ENCODE measurements at regions not wholly inside any gene's neighbourhood (a gene's known extent, or its start where the extent isn't known, plus 50 kb on each side); places are given as distances from the start of the nearest gene placed in this dataset.
A peak's percentile ranks its signal among the peaks of the same experiment; 100 is the strongest.

GRCh38 chr10:4359003-4359402 lies 467.0 kb upstream of the AKR1E2 start:
- no peaks in the 10 kb centered on the region for H3K9me3 Mint-ChIP-seq (ENCODE audit: low read depth, unreplicated experiment)
- CTCF ChIA-PET = no interaction called here

GRCh38 chr10:4357911-4358310 lies 468.1 kb upstream of the AKR1E2 start:
- no peak for TF ChIP-seq CTCF (IDR thresholded peaks at IDR 0.05; ENCODE audit: unreplicated experiment)
- intact Hi-C loops (cut with micrococcal nuclease; ENCODE audit: unreplicated experiment) = loop anchor here (10.0 kb wide), 1 partner anchor 297 kb away; no protein-coding TSS in a partner anchor
- Mint-ChIP-seq H3K4me3 (ENCODE audit: low read depth, unreplicated experiment) (no peak overlapping the region), H3K9me3 (ENCODE audit: low read depth, unreplicated experiment) (no peaks in the 10 kb centered on the region), H3K27me3 (ENCODE audit: unreplicated experiment) (no peaks in the 10 kb centered on the region), H3K27ac (ENCODE audit: unreplicated experiment) (no peak overlapping the region), H3K4me1 (ENCODE audit: low read depth, unreplicated experiment) (peaks cover 36% of the 10 kb centered on the region), H3K36me3 (ENCODE audit: insufficient read depth, unreplicated experiment) (peaks cover 9% of the 10 kb centered on the region)
- no peak for DNase-seq
- no TSS peak for BruUV-seq (replicated peaks)
- CTCF ChIA-PET = no interaction called here

More at GRCh38 chr10:4359003-4359402, 467.0 kb upstream of the AKR1E2 start:
- TF ChIP-seq CTCF (IDR thresholded peaks at IDR 0.05; ENCODE audit: unreplicated experiment) = no peak
- Mint-ChIP-seq H3K4me1 (ENCODE audit: low read depth, unreplicated experiment) (peaks cover 25% of the 10 kb centered on the region), H3K36me3 (ENCODE audit: insufficient read depth, unreplicated experiment) (peaks cover 6% of the 10 kb centered on the region), H3K27ac (ENCODE audit: unreplicated experiment) (no peak overlapping the region), H3K27me3 (ENCODE audit: unreplicated experiment) (no peaks in the 10 kb centered on the region), H3K4me3 (ENCODE audit: low read depth, unreplicated experiment) (no peak overlapping the region)
- BruUV-seq (replicated peaks) = no TSS peak
- intact Hi-C loops (cut with micrococcal nuclease; ENCODE audit: unreplicated experiment) = loop anchor here (10.0 kb wide), 1 partner anchor 296 kb away; no protein-coding TSS in a partner anchor
- no peak for DNase-seq

- DNase-seq = no peak
- peaks cover 9% of the 10 kb centered on the region for H3K36me3 Mint-ChIP-seq (ENCODE audit: insufficient read depth, unreplicated experiment)
- no peaks in the 10 kb centered on the region for H3K9me3 Mint-ChIP-seq (ENCODE audit: low read depth, unreplicated experiment)
- no peak for TF ChIP-seq CTCF (IDR thresholded peaks at IDR 0.05; ENCODE audit: unreplicated experiment)
- H3K4me3 Mint-ChIP-seq (ENCODE audit: low read depth, unreplicated experiment) = peak overlapping the region; percentile 18
- H3K27me3 Mint-ChIP-seq (ENCODE audit: unreplicated experiment) = no peaks in the 10 kb centered on the region
- H3K4me1 Mint-ChIP-seq (ENCODE audit: low read depth, unreplicated experiment) = peaks cover 54% of the 10 kb centered on the region
- peak overlapping the region; percentile 84 for H3K27ac Mint-ChIP-seq (ENCODE audit: unreplicated experiment)
- CTCF ChIA-PET = interaction anchor here (1.3 kb wide), 1 partner anchor 1158 kb away, joined by 3 read pairs; no protein-coding TSS in a partner anchor
- intact Hi-C loops (cut with micrococcal nuclease; ENCODE audit: unreplicated experiment) = loop anchor here (10.0 kb wide), 1 partner anchor 299 kb away; no protein-coding TSS in a partner anchor
- no TSS peak for BruUV-seq (replicated peaks)
Measured at GRCh38 chr10:4355350-4355749, 470.7 kb upstream of the AKR1E2 start.

- no TSS peak for BruUV-seq (replicated peaks)
- Mint-ChIP-seq H3K4me1 (ENCODE audit: low read depth, unreplicated experiment) (peaks cover 54% of the 10 kb centered on the region), H3K27me3 (ENCODE audit: unreplicated experiment) (no peaks in the 10 kb centered on the region), H3K9me3 (ENCODE audit: low read depth, unreplicated experiment) (no peaks in the 10 kb centered on the region), H3K36me3 (ENCODE audit: insufficient read depth, unreplicated experiment) (peaks cover 9% of the 10 kb centered on the region), H3K4me3 (ENCODE audit: low read depth, unreplicated experiment) (peak overlapping the region; percentile 18), H3K27ac (ENCODE audit: unreplicated experiment) (peak overlapping the region; percentile 84)
- CTCF ChIA-PET = interaction anchor here (0.9 to 1.3 kb wide), 3 partner anchors 10 to 1157 kb away, joined by 3 read pairs; no protein-coding TSS in a partner anchor
- intact Hi-C loops (cut with micrococcal nuclease; ENCODE audit: unreplicated experiment) = loop anchor here (5.0 to 10.0 kb wide), 2 partner anchors 72 to 300 kb away; no protein-coding TSS in a partner anchor
- no peak for TF ChIP-seq CTCF (IDR thresholded peaks at IDR 0.05; ENCODE audit: unreplicated experiment)
- DNase-seq = peak; percentile 11
Measured at GRCh38 chr10:4354382-4354812, 471.6 kb upstream of the AKR1E2 start.

All from Calu3 (cell line).